HFF-Myc (cell line): ENCODE measurements at regions not wholly inside any gene's neighbourhood (a gene's known extent, or its start where the extent isn't known, plus 50 kb on each side); places are given as distances from the start of the nearest gene placed in this dataset.
"Not testable (repeated sequence)": the region's sequence is repeated elsewhere in the genome, so short reads cannot be mapped to it uniquely, and the experiment has no call there.

ENCODE experiments used
- DNase-seq: peaks from one replicate; pipeline ENCODE4 v3.0.0-alpha.2; 2011; ENCODE audit warnings: low read depth; ENCODE audit errors: extremely low read depth
- H3K4me3 ChIP-seq: replicated peaks from 2 replicates; pipeline ENCODE4 v1.5.1; 2011; ENCODE audit warnings: low read depth, mild to moderate bottlenecking, control low read depth, low read length
- TF ChIP-seq, protein P1 (sequence below): IDR thresholded peaks from 2 replicates; pipeline ENCODE4 v1.5.1; 2012; ENCODE audit warnings: mild to moderate bottlenecking, low read depth, low read length, control low read depth; ENCODE audit errors: missing control alignments

DNA sequence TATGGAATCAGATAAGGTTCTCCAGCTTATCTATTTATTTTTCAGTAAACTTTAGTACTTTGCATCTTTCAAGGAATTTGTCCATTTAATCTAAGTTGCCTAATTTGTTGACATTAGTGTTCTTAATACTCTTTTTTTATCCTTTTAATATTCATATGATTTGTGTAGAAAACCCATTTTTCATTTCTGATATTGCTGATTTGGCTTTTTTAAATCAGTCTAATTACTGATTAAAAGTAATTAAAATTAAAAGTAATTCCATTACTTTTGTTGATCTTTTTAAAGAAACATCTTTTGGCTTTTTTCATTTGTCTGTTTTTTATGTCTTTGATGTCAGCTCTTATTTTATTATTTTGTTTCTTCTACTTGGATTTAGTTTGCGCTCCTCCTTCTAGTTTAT lies 101.2 kb downstream of the CGGBP1 start:
- TF ChIP-seq, protein P1, sequence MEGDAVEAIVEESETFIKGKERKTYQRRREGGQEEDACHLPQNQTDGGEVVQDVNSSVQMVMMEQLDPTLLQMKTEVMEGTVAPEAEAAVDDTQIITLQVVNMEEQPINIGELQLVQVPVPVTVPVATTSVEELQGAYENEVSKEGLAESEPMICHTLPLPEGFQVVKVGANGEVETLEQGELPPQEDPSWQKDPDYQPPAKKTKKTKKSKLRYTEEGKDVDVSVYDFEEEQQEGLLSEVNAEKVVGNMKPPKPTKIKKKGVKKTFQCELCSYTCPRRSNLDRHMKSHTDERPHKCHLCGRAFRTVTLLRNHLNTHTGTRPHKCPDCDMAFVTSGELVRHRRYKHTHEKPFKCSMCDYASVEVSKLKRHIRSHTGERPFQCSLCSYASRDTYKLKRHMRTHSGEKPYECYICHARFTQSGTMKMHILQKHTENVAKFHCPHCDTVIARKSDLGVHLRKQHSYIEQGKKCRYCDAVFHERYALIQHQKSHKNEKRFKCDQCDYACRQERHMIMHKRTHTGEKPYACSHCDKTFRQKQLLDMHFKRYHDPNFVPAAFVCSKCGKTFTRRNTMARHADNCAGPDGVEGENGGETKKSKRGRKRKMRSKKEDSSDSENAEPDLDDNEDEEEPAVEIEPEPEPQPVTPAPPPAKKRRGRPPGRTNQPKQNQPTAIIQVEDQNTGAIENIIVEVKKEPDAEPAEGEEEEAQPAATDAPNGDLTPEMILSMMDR: no peak
- no peak for DNase-seq

DNA sequence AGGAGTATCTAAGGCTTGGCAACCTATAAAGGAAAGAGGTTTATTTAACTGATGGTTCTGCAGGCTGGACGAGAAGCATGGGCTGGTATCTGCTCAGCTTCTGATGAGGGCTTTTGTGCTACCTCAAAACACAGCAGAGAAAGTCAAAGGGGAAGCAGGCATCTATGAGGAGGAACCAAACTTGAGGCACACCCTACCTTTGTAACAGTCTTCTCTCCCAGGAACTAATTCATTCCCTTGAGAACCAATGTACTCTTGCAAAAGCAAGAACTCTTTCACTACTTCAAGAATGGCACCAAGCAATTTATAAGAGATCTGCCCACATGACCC lies 109.0 kb downstream of the CGGBP1 start:
- DNase-seq: no peak
- no peak overlapping the region for H3K4me3 ChIP-seq
- TF ChIP-seq, protein P1: no peak

More for the DNA sequence above, 101.2 kb downstream of the CGGBP1 start:
- H3K4me3 ChIP-seq: no peak overlapping the region

DNA sequence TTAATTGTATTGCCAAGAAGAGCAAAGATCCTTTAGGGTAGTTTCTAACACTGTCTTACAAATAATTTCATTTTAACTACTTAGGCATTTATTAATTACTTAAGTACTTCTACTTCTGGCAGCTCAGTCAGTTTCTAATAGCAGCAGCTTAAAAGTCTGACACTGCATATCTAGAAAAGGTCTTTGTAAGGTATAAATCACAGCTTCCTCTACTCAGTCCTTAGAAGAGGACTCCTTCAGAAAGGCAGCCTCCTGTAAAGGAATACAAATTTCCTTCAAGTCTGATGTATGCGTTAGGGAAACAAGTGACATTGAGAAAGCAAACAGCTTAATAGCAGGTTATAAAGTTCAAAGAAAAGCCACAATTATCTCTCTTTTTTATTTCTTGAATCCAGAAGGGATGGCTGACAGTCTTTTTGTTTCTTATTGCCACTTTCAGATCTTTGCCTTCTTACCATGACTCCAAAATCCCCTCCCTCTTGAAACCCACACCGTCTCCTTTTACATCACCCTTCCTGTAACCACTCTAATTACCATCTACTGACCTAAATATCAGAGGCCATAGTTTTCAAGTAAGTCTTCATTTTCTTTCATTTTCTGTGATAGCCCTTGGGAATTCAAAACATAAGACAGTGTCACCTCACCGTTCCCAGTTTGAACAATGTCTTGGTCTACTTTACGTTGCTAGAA lies 109.5 kb downstream of the CGGBP1 start:
- DNase-seq: no peak
- TF ChIP-seq, protein P1: no peak
- H3K4me3 ChIP-seq: no peak overlapping the region

DNA sequence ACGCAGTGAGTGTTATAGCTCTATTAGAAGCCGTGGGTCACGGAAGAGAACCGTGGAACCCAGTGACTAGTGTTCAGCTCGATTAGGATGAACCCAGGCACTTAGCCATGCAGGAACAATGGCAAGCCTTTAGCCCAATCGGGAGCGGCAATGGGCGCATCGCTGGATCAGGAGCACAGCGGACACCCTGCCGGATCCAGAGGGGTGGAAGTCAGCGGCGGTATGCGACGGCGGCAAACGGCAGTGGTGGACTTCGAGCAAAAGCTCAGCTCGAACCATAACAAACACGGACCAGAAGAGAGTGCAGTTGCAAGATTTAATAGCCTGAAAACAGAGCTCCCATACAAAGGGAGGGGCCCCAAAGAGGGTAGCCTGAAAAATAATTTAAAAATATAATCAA lies 112.8 kb downstream of the CGGBP1 start:
- not testable (repeated sequence) for DNase-seq, H3K4me3 ChIP-seq

DNA sequence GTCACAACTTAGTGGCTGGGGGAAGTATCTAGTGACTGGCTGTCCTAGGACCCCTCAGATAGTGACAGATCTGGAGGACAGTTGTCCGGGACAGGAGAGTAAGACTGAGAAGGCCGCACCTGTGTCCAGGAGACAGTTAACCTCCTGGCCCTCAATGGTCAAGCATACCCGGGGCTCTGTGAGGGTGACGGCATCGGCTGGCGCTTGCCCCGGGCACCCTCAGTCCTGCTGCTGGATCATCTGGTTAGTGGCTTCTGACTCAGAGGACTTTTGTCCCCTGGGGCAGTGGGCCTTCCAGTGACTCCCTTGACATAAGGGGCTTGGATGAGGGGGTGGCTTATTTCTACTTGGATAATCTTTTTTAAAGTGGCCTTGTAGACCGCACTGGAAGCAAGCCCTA lies 116.5 kb downstream of the CGGBP1 start:
- not testable (repeated sequence) for H3K4me3 ChIP-seq, DNase-seq

DNA sequence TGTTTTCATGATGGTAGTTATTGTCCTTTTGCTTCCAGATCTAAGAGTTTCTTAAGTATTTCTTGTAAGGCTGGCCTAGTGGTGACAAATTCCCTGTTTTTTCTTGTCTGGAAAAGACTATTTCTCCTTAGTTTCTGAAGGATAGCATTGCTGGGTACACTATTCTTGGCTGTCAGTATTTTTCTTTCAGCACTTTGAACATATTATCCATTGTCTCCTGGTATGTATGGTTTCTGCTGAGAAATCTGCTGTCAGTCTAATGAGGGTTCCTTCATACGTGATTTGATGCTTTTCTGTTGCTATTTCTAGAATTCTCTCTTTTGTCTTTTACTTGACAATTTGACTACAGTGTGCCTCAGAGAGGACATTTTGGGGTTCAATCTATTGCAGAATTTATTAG lies 134.3 kb downstream of the CGGBP1 start:
- DNase-seq: no peak
- TF ChIP-seq, protein P1: no peak
- no peak overlapping the region for H3K4me3 ChIP-seq

DNA sequence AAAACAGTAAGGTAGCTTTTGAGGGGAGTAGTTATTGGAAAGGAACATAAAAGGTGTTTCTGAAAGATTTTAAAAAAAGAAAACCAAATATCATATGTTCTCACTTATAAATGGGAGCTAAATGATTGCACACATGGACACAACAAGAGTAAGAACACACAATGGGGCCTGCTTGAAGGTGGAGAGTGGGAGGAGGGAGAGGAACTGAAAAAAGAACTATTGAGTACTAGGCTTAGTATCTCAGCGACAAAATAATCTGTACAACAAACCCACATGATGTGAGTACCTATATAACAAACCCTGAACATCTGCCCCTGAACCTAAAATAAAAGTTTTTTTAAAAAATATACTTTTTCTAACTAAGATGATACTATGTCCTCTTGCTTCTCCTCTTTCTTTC lies 138.3 kb downstream of the CGGBP1 start:
- TF ChIP-seq, protein P1: no peak
- no peak for DNase-seq
- H3K4me3 ChIP-seq: no peak overlapping the region

DNA sequence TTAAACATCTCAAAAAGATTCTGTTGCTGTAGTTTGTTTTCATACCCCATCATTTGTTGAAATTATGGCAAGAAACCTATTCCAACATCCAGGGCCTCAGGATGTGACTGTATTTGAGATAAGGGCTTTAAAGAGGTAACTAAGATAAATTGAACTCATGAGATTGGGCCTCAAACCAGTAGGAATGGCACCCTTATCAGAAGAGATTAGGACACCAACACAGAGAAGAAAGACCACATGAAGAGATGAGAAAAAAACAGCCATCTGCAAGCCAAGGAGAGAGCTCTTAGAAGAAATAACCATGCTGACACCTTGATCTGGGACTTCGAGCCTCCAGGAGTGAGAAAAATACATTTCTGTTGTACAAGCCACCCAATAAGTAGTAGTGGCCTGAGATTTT lies 157.7 kb downstream of the CGGBP1 start:
- no peak for DNase-seq
- no peak overlapping the region for H3K4me3 ChIP-seq
- TF ChIP-seq, protein P1: no peak
